Astrocyte of the spinal cord (primary cell): ENCODE measurements at regions not wholly inside any gene's neighbourhood (a gene's known extent, or its start where the extent isn't known, plus 50 kb on each side); places are given as distances from the start of the nearest gene placed in this dataset.

Experiments
- DNase-seq: peaks from one replicate; pipeline ENCODE4 v3.0.0; 2011; ENCODE audit warnings: low read depth, low spot score
- H3K4me3 ChIP-seq: 2 replicates; pipeline ENCODE4 v1.5.1; 2011; ENCODE audit warnings: low read depth, mild to moderate bottlenecking, low read length, moderate library complexity
- in situ Hi-C: cut with HindIII; loops from 2 replicates; pipeline ENCODE4 v1.10.0; 2017; ENCODE audit warnings: low sequenced_read_pairs
- TF ChIP-seq, protein P1 (sequence below): IDR thresholded peaks from 2 replicates; pipeline ENCODE4 v1.5.1; 2012; ENCODE audit warnings: low read depth, mild to moderate bottlenecking, low read length, inconsistent platforms

DNA sequence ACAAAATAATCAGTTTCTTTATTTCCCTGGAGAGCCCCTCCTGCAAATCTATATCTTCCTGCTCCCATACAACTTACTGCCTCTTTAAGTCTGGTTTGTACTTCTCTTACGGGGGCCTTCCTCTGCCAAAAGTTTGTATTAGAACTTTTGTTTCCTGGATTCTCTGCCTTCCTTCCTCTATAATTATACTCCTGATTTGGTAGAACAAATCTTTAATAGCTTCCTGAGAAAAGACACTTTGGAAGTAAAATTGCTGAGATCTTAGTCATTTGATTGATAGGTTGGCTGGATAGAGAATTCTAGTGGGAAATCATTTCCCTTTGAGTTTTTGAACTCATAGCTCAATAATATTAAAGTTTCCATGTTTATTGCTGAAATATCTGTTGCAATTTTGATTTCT lies 499.2 kb downstream of the RAB38 start:
- TF ChIP-seq, protein P1, sequence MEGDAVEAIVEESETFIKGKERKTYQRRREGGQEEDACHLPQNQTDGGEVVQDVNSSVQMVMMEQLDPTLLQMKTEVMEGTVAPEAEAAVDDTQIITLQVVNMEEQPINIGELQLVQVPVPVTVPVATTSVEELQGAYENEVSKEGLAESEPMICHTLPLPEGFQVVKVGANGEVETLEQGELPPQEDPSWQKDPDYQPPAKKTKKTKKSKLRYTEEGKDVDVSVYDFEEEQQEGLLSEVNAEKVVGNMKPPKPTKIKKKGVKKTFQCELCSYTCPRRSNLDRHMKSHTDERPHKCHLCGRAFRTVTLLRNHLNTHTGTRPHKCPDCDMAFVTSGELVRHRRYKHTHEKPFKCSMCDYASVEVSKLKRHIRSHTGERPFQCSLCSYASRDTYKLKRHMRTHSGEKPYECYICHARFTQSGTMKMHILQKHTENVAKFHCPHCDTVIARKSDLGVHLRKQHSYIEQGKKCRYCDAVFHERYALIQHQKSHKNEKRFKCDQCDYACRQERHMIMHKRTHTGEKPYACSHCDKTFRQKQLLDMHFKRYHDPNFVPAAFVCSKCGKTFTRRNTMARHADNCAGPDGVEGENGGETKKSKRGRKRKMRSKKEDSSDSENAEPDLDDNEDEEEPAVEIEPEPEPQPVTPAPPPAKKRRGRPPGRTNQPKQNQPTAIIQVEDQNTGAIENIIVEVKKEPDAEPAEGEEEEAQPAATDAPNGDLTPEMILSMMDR, result no peak
- no peak for DNase-seq
- H3K4me3 ChIP-seq, result no peak overlapping the region
- in situ Hi-C loops, result no loop called here

DNA sequence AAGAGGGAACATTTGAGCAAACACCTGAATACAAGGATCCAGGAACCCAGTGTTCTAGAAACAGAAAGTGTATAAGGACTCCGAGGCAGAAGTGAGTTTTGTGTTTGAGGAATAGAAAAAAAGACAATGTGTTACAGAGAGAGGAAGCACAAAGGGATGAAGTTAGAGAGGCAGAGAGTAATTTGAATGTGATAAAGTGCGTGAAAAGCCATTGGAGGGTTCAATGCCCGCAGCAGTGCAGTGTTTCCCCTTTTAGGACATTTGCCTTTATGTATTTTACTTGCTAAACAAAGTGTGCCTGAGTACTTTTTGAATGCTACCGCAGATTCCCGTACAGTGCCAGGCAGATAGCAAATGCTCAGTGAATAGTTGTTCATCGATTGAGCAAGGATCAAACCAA lies 508.5 kb downstream of the RAB38 start:
- H3K4me3 ChIP-seq, result no peak overlapping the region
- TF ChIP-seq, protein P1, result no peak
- DNase-seq, result no peak
- in situ Hi-C loops, result no loop called here

DNA sequence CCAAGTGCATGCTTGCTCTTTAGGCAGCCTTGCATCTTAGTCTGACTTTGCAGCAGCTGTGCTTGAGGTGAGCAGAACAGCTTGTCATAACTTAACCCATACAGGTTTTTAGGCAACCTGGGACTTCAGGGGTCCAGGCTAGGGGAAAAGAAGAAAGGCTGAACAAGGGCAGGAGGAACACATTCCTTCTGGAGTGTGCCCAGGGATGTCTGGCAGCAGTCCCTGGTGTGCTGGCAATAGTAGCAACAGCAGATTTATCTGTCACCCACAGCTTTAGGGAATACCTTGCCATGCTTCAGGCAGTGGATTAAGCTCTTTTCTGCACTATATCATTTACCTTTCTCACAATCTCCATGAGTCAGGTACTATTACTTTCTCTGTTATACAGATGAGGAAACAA lies 513.0 kb downstream of the RAB38 start:
- TF ChIP-seq, protein P1, result no peak

DNA sequence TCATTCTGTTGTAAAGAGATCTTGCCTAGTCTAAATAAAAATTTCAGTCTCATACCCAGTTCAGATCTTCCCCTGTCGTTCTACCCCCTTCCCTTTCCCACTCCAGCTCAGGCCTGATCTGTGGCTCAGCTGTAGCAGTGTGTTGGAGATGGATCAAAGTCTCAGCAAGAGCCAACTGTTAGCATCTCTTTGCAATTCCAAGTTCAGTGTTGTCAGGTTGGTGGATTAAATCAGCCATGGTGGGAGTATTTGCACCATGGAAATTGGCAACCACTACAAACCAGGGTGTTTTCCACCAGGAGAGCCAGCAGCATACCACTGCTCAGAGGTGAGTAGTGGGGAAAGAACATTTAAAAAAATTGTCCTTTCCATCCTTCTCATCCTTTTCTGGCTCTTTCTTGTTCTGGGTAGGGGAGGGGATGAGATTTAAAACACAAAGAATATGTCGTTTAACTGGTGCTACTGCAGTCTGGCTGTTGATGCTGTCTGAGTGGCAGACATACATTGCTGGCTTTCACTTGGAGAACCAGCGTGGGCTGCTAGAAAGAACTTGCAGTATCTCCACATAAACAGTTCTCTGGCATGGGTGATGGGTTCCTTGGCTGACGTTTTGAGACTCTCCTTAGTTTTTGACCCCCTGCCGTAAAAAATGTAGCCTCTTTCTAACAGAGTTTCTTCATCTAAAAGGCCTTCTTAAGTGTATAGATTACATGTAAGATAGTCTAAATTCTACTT lies 514.1 kb downstream of the RAB38 start:
- TF ChIP-seq, protein P1, result no peak
- no peak for DNase-seq
- in situ Hi-C loops, result no loop called here
- no peak overlapping the region for H3K4me3 ChIP-seq

More for the DNA sequence above, 513.0 kb downstream of the RAB38 start:
- no peak overlapping the region for H3K4me3 ChIP-seq
- in situ Hi-C loops, result no loop called here
- DNase-seq, result no peak

DNA sequence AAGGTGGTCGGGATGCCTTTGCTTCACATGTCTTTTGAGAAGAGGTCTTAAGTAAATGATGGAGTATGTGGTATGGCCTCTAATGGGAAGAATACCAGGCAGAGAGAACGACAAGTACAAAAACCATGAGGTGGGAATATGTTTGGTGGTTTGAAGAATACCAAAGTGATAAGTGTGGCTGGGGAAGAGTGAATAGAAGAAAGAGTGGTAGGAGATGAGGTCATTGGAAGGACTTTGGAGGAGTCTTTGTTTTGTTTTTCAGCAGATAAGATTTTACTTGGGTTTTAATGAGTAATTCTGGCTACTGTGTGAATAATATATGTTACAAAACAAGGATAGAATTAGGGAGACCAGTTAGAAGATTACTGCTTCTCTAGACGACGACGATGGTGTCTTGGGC lies 515.4 kb downstream of the RAB38 start:
- TF ChIP-seq, protein P1, result no peak
- in situ Hi-C loops, result no loop called here
- no peak for DNase-seq
- H3K4me3 ChIP-seq, result no peak overlapping the region

DNA sequence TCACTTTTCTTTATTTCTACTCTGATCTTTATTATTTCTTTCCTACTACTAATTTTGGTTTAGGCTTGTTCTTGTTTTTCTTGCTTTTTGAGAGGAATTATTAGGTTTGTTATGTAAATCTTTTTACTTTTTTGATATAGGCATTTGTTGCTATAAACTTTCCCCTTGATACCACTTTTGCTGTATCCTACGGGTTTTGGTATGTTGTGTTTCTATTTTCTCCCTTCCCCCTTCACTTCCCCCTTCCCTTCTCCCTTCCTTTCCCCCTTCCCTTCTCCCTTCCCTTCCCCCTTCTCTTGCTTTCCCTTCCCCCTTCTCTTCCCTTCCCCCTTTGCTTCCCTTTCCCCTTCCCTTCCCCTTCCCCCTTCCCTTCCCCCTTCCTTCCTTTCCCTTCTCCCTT lies 529.6 kb downstream of the RAB38 start:
- TF ChIP-seq, protein P1, result no peak
- no peak overlapping the region for H3K4me3 ChIP-seq
- in situ Hi-C loops, result no loop called here
- DNase-seq, result no peak
